BJ (cell line): ENCODE measurements at regions not wholly inside any gene's neighbourhood (a gene's known extent, or its start where the extent isn't known, plus 50 kb on each side); places are given as distances from the start of the nearest gene placed in this dataset.

ENCODE experiments used
- CTCF ChIA-PET: fragments of 350-600 bp; formaldehyde crosslinking; extraction: SDS; loops from one replicate; lab custom pipeline; 2021; ENCODE audit warnings: antibody characterized with exemption, inconsistent platforms; lab: Yijun Ruan, JAX
- POLR2A ChIA-PET: fragments of 300-600 bp; sonication (Branson Sonifier 250); formaldehyde crosslinking; extraction: SDS; loops from one replicate; lab custom pipeline; 2021; ENCODE audit warnings: antibody characterized with exemption; lab: Charles Lee
- DNase-seq: peaks from one replicate; pipeline ENCODE4 v3.0.0-alpha.2; 2011; ENCODE audit warnings: low read depth
- H3K27me3 ChIP-seq: 2 replicates; pipeline ENCODE4 v1.6.0; 2011; ENCODE audit warnings: low read length; ENCODE audit not compliant: control insufficient read depth, insufficient read depth
- H3K36me3 ChIP-seq: 2 replicates; pipeline ENCODE4 v1.5.1; 2011; ENCODE audit warnings: low read length; ENCODE audit not compliant: control insufficient read depth, insufficient read depth
- H3K4me3 ChIP-seq: 2 replicates; pipeline ENCODE4 v1.5.1; 2011; ENCODE audit warnings: low read depth, mild to moderate bottlenecking, control low read depth, low read length
- CTCF ChIP-seq: IDR thresholded peaks from 2 replicates; pipeline ENCODE4 v1.5.1; 2011; ENCODE audit warnings: low read depth, mild to moderate bottlenecking, control low read depth, inconsistent platforms, low read length, moderate library complexity; ENCODE audit not compliant: insufficient read depth

- H3K27me3 ChIP-seq: no peaks in the 10 kb centered on the region
- no peaks in the 10 kb centered on the region for H3K36me3 ChIP-seq
- ChIA-PET POLR2A (no interaction called here), CTCF (no interaction called here)
- TF ChIP-seq CTCF: no peak
- no peak for DNase-seq
- no peak overlapping the region for H3K4me3 ChIP-seq
Measured at GRCh38 chr5:28734396-28734795, 1696.0 kb upstream of the CDH9 start.

GRCh38 chr5:28729067-28729466 is 1690.7 kb upstream of the CDH9 start:
- H3K4me3 ChIP-seq: no peak overlapping the region
- no peak for TF ChIP-seq CTCF
- CTCF ChIA-PET: no interaction called here
- DNase-seq: no peak
- H3K36me3 ChIP-seq: no peaks in the 10 kb centered on the region
- H3K27me3 ChIP-seq: no peaks in the 10 kb centered on the region
- POLR2A ChIA-PET: no interaction called here

GRCh38 chr5:28726815-28727214 is 1688.4 kb upstream of the CDH9 start:
- DNase-seq: no peak
- no peak for TF ChIP-seq CTCF
- ChIA-PET CTCF (no interaction called here), POLR2A (no interaction called here)
- Histone ChIP-seq H3K36me3 (no peaks in the 10 kb centered on the region), H3K27me3 (no peaks in the 10 kb centered on the region), H3K4me3 (no peak overlapping the region)

GRCh38 chr5:28725001-28725400 is 1686.6 kb upstream of the CDH9 start:
- POLR2A ChIA-PET: no interaction called here
- H3K36me3 ChIP-seq: no peaks in the 10 kb centered on the region
- TF ChIP-seq CTCF: no peak
- CTCF ChIA-PET: no interaction called here
- no peaks in the 10 kb centered on the region for H3K27me3 ChIP-seq
- no peak for DNase-seq
- H3K4me3 ChIP-seq: no peak overlapping the region

- ChIA-PET CTCF (no interaction called here), POLR2A (no interaction called here)
- TF ChIP-seq CTCF: no peak
- Histone ChIP-seq H3K4me3 (no peak overlapping the region), H3K27me3 (no peaks in the 10 kb centered on the region), H3K36me3 (no peaks in the 10 kb centered on the region)
- no peak for DNase-seq
Measured at GRCh38 chr5:28714907-28715698, 1676.7 kb upstream of the CDH9 start.
